Endothelial cell (in vitro differentiated cells): ENCODE measurements at regions not wholly inside any gene's neighbourhood (a gene's known extent, or its start where the extent isn't known, plus 50 kb on each side); places are given as distances from the start of the nearest gene placed in this dataset.
"Not testable (repeated sequence)": the region's sequence is repeated elsewhere in the genome, so short reads cannot be mapped to it uniquely, and the experiment has no call there.

Experiments
- DNase-seq: peaks from one replicate; pipeline ENCODE4 v3.0.0; 2021; ENCODE audit warnings: low spot score
- H3K27ac Mint-ChIP-seq: one replicate; pipeline ENCODE4 v1.8.0; 2021; ENCODE audit warnings: mixed read lengths, inconsistent platforms; ENCODE audit not compliant: unreplicated experiment
- H3K27me3 Mint-ChIP-seq: one replicate; pipeline ENCODE4 v1.8.0; 2021; ENCODE audit warnings: mild to moderate bottlenecking, moderate library complexity, mixed read lengths, inconsistent platforms; ENCODE audit not compliant: unreplicated experiment
- H3K36me3 Mint-ChIP-seq: one replicate; pipeline ENCODE4 v1.8.0; 2021; ENCODE audit warnings: mild to moderate bottlenecking, low read depth, mixed read lengths, inconsistent platforms; ENCODE audit not compliant: unreplicated experiment
- H3K4me1 Mint-ChIP-seq: one replicate; pipeline ENCODE4 v1.8.0; 2021; ENCODE audit warnings: mild to moderate bottlenecking, mixed read lengths, inconsistent platforms; ENCODE audit not compliant: unreplicated experiment
- H3K4me3 Mint-ChIP-seq: one replicate; pipeline ENCODE4 v1.8.0; 2021; ENCODE audit warnings: mild to moderate bottlenecking, mixed read lengths, inconsistent platforms; ENCODE audit not compliant: unreplicated experiment
- H3K9me3 Mint-ChIP-seq: one replicate; pipeline ENCODE4 v1.8.0; 2021; ENCODE audit warnings: mixed read lengths, inconsistent platforms; ENCODE audit not compliant: unreplicated experiment
- TF ChIP-seq, protein P1 (sequence below): fragments of 200-600 bp; sonication (generic); IDR thresholded peaks from one replicate; pipeline ENCODE4 v1.5.0; 2021; ENCODE audit warnings: antibody characterized with exemption; ENCODE audit not compliant: unreplicated experiment

DNA sequence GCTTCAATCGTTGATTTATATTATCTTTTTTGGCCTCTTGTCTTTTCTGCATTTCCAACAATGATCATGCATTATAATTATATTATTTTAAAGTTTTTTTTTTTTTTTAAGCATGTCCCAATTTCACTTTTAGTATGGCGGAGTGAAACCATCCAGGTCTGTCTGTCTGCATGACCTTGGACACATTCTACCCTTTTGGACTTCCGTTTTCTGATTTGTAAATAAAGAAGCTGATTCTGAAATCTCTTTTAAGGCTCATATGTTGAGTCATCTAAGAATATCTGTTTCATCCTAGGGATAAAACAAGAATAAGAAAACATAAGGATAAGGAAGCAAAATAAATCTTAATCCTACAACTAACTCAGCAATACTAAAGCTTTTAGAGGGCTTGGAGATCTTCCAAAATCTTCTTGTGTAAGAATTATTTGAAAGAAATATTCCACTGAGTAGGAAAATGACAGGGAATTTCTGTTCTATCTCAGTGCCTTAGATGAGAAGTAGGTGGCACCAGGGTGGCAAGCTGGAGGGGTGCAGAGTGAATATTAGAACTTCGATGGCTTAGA lies 195.7 kb upstream of the TOX3 start:
- no peaks in the 10 kb centered on the region for H3K4me1 Mint-ChIP-seq
- H3K4me3 Mint-ChIP-seq = no peak overlapping the region
- no peaks in the 10 kb centered on the region for H3K36me3 Mint-ChIP-seq
- H3K27me3 Mint-ChIP-seq = no peaks in the 10 kb centered on the region
- H3K27ac Mint-ChIP-seq = no peak overlapping the region
- no peaks in the 10 kb centered on the region for H3K9me3 Mint-ChIP-seq
- DNase-seq = no peak
- TF ChIP-seq, protein P1, sequence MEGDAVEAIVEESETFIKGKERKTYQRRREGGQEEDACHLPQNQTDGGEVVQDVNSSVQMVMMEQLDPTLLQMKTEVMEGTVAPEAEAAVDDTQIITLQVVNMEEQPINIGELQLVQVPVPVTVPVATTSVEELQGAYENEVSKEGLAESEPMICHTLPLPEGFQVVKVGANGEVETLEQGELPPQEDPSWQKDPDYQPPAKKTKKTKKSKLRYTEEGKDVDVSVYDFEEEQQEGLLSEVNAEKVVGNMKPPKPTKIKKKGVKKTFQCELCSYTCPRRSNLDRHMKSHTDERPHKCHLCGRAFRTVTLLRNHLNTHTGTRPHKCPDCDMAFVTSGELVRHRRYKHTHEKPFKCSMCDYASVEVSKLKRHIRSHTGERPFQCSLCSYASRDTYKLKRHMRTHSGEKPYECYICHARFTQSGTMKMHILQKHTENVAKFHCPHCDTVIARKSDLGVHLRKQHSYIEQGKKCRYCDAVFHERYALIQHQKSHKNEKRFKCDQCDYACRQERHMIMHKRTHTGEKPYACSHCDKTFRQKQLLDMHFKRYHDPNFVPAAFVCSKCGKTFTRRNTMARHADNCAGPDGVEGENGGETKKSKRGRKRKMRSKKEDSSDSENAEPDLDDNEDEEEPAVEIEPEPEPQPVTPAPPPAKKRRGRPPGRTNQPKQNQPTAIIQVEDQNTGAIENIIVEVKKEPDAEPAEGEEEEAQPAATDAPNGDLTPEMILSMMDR = no peak

DNA sequence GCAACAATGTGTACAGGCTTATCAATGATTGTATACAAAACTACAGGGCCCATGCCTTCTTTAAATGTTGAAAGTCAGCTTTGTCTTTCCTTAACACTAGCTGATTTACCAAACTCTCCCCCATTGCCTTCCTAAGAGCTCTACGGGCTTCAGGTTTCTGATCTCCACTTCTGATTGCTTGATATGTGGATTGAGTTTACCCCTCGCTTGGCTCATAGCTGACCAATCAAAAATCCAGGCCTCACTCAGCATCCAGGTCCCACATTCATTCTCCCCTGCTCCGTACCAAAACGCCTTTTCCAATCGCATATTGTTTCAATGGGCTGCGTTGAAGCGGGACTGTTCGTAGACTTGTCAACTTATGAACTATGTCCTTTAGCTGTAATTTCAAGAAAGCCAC lies 195.1 kb upstream of the TOX3 start:
- H3K4me3 Mint-ChIP-seq = no peak overlapping the region

DNA sequence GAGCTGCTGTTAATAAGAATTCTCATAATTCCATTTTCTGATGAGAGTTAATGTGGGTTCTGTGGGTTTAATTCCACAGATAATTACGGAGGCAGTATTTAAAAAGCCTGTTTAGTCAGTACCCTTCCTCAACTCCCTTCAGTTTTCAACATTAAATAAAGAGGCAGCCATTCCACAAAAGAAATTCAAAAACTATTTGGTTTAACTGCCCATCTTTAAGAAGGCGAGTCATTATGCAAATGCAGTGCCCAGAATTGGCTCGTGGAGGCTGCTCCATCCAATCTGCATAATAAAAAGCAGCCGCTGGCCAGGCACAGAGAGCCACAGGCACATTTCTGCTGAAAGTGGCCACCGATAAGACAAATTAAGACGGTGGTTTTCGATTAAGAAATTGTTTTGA lies 194.4 kb upstream of the TOX3 start:
- Mint-ChIP-seq H3K4me3 (no peak overlapping the region), H3K36me3 (no peaks in the 10 kb centered on the region), H3K27ac (no peak overlapping the region), H3K4me1 (no peaks in the 10 kb centered on the region), H3K27me3 (no peaks in the 10 kb centered on the region), H3K9me3 (no peaks in the 10 kb centered on the region)
- DNase-seq = no peak
- TF ChIP-seq, protein P1 = no peak

More for the DNA sequence above, 195.1 kb upstream of the TOX3 start:
- no peak for DNase-seq
- no peaks in the 10 kb centered on the region for H3K4me1 Mint-ChIP-seq
- no peak overlapping the region for H3K27ac Mint-ChIP-seq
- H3K9me3 Mint-ChIP-seq = no peaks in the 10 kb centered on the region
- TF ChIP-seq, protein P1 = no peak
- H3K36me3 Mint-ChIP-seq = no peaks in the 10 kb centered on the region
- no peaks in the 10 kb centered on the region for H3K27me3 Mint-ChIP-seq

DNA sequence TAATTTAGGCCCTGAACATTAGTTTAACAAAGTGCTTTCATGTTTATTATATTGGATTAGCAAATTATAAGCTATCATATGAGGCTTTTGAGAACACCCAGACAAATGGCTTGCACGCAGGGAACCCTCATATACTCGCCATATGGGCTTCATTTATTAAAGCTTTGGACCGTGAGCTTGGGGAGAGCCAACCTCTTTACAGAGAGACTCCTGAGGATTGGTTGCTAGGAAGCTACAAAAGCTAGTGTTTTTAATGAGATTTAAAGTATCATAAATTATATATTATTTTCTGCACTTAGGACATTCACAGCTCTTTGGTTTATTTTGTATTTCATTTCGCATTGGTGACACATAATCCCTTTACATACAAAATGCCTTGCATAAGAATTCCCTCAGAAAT lies 193.8 kb upstream of the TOX3 start:
- no peaks in the 10 kb centered on the region for H3K36me3 Mint-ChIP-seq

DNA sequence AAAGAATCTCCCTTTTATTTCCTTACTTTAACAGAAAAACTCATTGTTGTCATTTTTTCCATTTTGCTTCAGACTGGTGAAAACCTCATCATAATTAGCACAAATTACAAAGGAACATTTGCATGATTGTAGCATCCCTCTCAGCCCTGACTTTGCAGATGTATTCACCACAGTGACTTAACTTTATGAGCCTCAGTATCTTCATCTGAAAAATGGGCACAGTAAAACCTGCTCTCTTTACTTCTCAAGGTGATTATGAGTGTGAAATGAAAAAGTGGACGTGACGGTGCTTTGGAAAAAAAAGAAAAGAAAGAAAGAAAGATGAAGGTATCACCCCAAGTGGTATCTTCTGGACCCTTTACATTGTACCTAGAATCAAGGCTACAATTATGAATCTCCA lies 193.4 kb upstream of the TOX3 start:
- H3K4me3 Mint-ChIP-seq = no peak overlapping the region
- H3K9me3 Mint-ChIP-seq = no peaks in the 10 kb centered on the region
- H3K27ac Mint-ChIP-seq = no peak overlapping the region
- DNase-seq = no peak
- no peaks in the 10 kb centered on the region for H3K4me1 Mint-ChIP-seq
- TF ChIP-seq, protein P1 = no peak
- no peaks in the 10 kb centered on the region for H3K36me3 Mint-ChIP-seq
- H3K27me3 Mint-ChIP-seq = no peaks in the 10 kb centered on the region

More for the DNA sequence above, 193.8 kb upstream of the TOX3 start:
- Mint-ChIP-seq H3K27me3 (no peaks in the 10 kb centered on the region), H3K4me1 (no peaks in the 10 kb centered on the region), H3K4me3 (no peak overlapping the region), H3K27ac (no peak overlapping the region), H3K9me3 (no peaks in the 10 kb centered on the region)
- DNase-seq = no peak
- TF ChIP-seq, protein P1 = no peak

DNA sequence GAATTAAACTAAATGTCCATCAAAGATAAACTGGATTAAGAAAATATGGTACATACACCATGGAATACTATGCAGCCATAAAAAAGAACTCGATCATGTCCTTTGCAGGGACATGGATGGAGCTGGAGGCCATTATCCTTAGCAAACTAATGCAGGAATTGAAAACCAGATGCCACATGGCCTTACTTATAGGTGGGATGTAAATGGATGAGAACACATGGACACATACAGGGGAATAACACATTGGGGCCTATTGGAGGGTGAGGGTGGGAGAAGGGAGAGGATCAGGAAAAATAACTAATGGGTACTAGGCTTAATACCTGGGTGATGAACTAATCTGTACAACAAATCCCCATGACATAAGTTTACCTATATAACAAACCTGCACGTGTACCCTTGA lies 192.0 kb upstream of the TOX3 start:
- not testable (repeated sequence) for H3K36me3 Mint-ChIP-seq, H3K27ac Mint-ChIP-seq, H3K9me3 Mint-ChIP-seq

More for the DNA sequence above, 192.0 kb upstream of the TOX3 start:
- H3K27me3 Mint-ChIP-seq, H3K4me3 Mint-ChIP-seq, DNase-seq, H3K4me1 Mint-ChIP-seq: not testable (repeated sequence)
